Stomach (tissue), 4 donors: ENCODE measurements at regions not wholly inside any gene's neighbourhood (a gene's known extent, or its start where the extent isn't known, plus 50 kb on each side); places are given as distances from the start of the nearest gene placed in this dataset.

Experiments
- CTCF ChIP-seq, 7 experiments: fragments of 450-650 bp in 4 of 7; fragments of 200-600 bp in 3 of 7; sonication (generic) in 3 of 7; IDR thresholded peaks; one replicate each; pipeline ENCODE4 v1.5.1; 2016 to 2019; ENCODE audit warnings: antibody characterized with exemption in 7 of 7, control low read depth in 2 of 7, mild to moderate bottlenecking in 1 of 7
- EP300 ChIP-seq: sonication (generic); formaldehyde crosslinking; IDR thresholded peaks from one replicate; pipeline ENCODE4 v1.6.1; 2017; ENCODE audit warnings: antibody characterized with exemption

GRCh38 chr11:115678942-115679341 lies 174.7 kb upstream of the CADM1 start:
- TF ChIP-seq CTCF (IDR thresholded peaks at IDR 0.05) (no peak), EP300 (no peak)
